Neural crest cell (in vitro differentiated cells): ENCODE measurements at regions not wholly inside any gene's neighbourhood (a gene's known extent, or its start where the extent isn't known, plus 50 kb on each side); places are given as distances from the start of the nearest gene placed in this dataset.

Experiments used
- DNase-seq: peaks from one replicate; pipeline ENCODE4 v3.0.0; 2021; ENCODE audit warnings: low read depth, mixed read lengths, low spot score
- H3K27ac Mint-ChIP-seq: one replicate; pipeline ENCODE4 v1.8.0; 2021; ENCODE audit warnings: mild to moderate bottlenecking, mixed read lengths; ENCODE audit not compliant: unreplicated experiment
- H3K27me3 Mint-ChIP-seq: 2 replicates; pipeline ENCODE4 v1.8.0; 2021; ENCODE audit warnings: low read depth, mild to moderate bottlenecking, mixed read lengths
- H3K36me3 Mint-ChIP-seq: 2 replicates; pipeline ENCODE4 v1.8.0; 2021; ENCODE audit warnings: low read depth, mild to moderate bottlenecking, mixed read lengths
- H3K4me1 Mint-ChIP-seq: 2 replicates; pipeline ENCODE4 v1.8.0; 2021; ENCODE audit warnings: mixed read lengths
- H3K4me3 Mint-ChIP-seq: one replicate; pipeline ENCODE4 v1.8.0; 2021; ENCODE audit warnings: mild to moderate bottlenecking, mixed read lengths
- H3K9me3 Mint-ChIP-seq: 2 replicates; pipeline ENCODE4 v1.8.0; 2021; ENCODE audit warnings: mixed read lengths
- TF ChIP-seq, protein P1 (sequence below): fragments of 200-600 bp; sonication (generic); conservative IDR thresholded peaks from 2 replicates; pipeline ENCODE4 v1.5.0; 2021; ENCODE audit warnings: antibody characterized with exemption, mild to moderate bottlenecking

DNA sequence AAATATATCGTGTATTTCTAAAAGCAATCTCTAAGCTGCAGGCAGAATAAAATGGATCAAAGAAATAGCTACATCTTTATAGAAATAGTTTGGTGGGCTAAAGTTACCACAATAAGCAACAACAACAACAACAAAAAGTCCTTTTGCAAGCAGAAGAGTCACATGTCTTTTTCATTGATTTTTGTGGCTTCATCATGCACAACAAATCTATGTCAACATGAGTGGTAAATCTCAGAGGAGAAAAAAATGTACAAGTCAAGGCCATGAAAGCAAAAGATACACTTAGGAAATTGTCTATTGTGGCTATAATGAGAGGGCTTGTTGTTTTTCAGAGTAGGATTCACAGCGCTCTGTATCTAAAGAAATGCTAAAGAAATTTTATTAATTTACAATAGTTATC, 269.7 kb downstream of the GRB14 start:
- Mint-ChIP-seq H3K9me3 (peaks cover 4% of the 10 kb centered on the region), H3K4me3 (no peak overlapping the region), H3K27ac (no peak overlapping the region), H3K36me3 (no peaks in the 10 kb centered on the region), H3K27me3 (no peaks in the 10 kb centered on the region), H3K4me1 (peaks cover 19% of the 10 kb centered on the region)
- TF ChIP-seq, protein P1, sequence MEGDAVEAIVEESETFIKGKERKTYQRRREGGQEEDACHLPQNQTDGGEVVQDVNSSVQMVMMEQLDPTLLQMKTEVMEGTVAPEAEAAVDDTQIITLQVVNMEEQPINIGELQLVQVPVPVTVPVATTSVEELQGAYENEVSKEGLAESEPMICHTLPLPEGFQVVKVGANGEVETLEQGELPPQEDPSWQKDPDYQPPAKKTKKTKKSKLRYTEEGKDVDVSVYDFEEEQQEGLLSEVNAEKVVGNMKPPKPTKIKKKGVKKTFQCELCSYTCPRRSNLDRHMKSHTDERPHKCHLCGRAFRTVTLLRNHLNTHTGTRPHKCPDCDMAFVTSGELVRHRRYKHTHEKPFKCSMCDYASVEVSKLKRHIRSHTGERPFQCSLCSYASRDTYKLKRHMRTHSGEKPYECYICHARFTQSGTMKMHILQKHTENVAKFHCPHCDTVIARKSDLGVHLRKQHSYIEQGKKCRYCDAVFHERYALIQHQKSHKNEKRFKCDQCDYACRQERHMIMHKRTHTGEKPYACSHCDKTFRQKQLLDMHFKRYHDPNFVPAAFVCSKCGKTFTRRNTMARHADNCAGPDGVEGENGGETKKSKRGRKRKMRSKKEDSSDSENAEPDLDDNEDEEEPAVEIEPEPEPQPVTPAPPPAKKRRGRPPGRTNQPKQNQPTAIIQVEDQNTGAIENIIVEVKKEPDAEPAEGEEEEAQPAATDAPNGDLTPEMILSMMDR: no peak
- DNase-seq: no peak

DNA sequence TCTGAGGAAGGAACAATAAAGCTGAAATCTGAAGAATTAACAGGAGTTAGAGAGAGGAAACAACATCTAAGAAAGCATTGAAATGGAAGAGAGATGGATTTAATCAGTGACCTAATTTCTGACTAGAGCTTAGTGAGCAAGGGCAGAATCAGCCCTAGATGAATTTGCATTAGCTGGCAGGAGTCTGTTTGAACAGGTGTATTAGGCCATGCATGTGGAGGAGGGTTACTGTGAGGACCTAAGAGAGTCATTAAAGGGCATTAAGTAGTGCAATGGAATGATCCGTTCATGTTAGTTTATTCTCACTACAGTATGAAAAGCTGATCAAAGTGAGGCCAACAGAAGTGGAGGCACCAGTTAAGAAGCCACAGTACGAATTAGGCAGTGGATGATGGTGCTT, 285.3 kb downstream of the GRB14 start:
- no peak overlapping the region for H3K27ac Mint-ChIP-seq
- no peak for DNase-seq
- peaks cover 5% of the 10 kb centered on the region for H3K36me3 Mint-ChIP-seq
- no peaks in the 10 kb centered on the region for H3K4me1 Mint-ChIP-seq
- TF ChIP-seq, protein P1: no peak
- no peak overlapping the region for H3K4me3 Mint-ChIP-seq
- no peaks in the 10 kb centered on the region for H3K27me3 Mint-ChIP-seq
- H3K9me3 Mint-ChIP-seq: peaks cover 6% of the 10 kb centered on the region

DNA sequence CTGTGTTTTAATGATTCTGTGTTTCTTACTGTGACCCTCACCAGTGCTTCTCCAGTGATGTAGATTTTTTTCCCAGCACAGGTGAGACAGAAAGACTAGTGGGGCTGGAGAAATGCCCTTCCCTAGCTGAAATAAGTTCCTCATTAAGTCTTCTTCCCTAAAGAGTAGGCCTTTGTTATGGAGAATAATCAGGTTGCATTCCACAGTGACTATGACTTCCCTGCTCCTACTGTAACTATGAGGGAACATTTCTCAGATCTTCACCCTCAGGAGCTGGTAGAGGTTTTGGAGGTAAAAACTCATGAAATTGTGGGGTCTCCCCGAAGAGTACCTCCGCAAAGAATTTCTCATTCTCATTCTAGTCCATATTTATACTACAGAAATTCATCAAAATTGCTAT, 286.2 kb downstream of the GRB14 start:
- H3K36me3 Mint-ChIP-seq: peaks cover 5% of the 10 kb centered on the region
- TF ChIP-seq, protein P1: no peak
- H3K9me3 Mint-ChIP-seq: peaks cover 6% of the 10 kb centered on the region
- no peak for DNase-seq
- no peak overlapping the region for H3K4me3 Mint-ChIP-seq
- H3K27me3 Mint-ChIP-seq: no peaks in the 10 kb centered on the region
- no peaks in the 10 kb centered on the region for H3K4me1 Mint-ChIP-seq
- no peak overlapping the region for H3K27ac Mint-ChIP-seq

DNA sequence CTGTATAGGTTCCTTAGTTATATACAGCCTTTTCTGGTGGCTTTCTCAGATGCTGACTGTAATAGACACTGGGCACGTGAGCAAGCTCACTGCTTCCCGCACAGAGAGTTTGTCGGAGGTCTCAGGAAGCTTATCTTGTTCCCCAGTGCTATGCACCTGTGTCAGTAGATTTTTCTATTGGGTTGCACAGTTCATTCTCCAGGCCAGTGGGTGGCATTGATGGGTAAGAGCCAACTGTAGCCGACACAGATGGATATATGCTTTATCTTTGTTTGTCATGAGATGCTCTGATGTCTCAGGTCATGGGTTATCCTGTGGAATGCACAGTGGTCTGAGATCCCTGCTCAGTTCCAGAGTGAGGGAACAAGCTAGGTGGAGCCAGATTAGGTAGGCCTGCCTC, 293.0 kb downstream of the GRB14 start:
- Mint-ChIP-seq H3K36me3 (peaks cover 5% of the 10 kb centered on the region), H3K4me1 (no peaks in the 10 kb centered on the region), H3K27ac (no peak overlapping the region), H3K27me3 (no peaks in the 10 kb centered on the region), H3K9me3 (peaks cover 12% of the 10 kb centered on the region), H3K4me3 (no peak overlapping the region)
- DNase-seq: no peak
- TF ChIP-seq, protein P1: no peak

DNA sequence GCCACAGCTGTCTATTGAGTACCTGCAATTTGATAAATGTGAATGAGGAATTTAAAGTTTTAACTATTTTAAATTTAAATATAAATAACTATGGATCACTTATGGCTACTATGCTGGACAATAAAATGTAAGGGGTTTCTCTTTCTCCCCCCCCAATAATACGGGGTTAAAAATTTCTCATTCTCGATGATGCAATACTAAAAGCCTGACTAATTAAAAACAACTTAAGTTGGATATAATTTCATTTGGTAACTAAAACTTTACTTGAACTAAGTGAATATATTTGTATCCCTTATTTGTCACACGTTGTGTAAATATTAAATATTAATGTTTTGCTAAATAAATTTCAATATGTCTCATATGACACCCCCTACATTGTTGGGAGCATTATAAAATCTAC, 297.3 kb downstream of the GRB14 start:
- H3K27me3 Mint-ChIP-seq: no peaks in the 10 kb centered on the region
- H3K4me1 Mint-ChIP-seq: no peaks in the 10 kb centered on the region
- H3K36me3 Mint-ChIP-seq: peaks cover 7% of the 10 kb centered on the region
- H3K4me3 Mint-ChIP-seq: no peak overlapping the region
- DNase-seq: no peak
- TF ChIP-seq, protein P1: no peak
- no peak overlapping the region for H3K27ac Mint-ChIP-seq
- H3K9me3 Mint-ChIP-seq: peaks cover 17% of the 10 kb centered on the region

DNA sequence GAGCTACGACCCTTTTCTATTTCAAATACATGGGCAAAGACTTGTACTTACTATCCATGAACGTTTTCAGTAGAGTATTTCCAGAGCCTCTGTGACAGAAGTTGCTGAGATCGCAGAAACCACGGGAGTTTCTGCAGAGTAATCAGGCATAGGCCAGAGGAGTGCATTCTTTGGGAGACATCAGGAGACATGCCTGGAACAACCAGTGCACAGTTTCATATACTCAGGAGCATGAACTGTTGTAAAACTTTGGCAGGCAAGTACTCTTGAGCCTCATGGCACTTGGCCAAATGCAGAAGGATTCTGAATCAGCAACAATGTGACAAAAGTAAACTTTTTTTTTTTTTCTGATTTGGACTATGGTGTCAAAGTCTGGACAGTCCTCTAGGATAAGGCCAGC, 307.1 kb downstream of the GRB14 start:
- TF ChIP-seq, protein P1: no peak
- no peak overlapping the region for H3K27ac Mint-ChIP-seq
- no peaks in the 10 kb centered on the region for H3K9me3 Mint-ChIP-seq
- no peak for DNase-seq
- no peaks in the 10 kb centered on the region for H3K27me3 Mint-ChIP-seq
- no peaks in the 10 kb centered on the region for H3K4me1 Mint-ChIP-seq
- H3K4me3 Mint-ChIP-seq: no peak overlapping the region
- H3K36me3 Mint-ChIP-seq: no peaks in the 10 kb centered on the region
